IMR-90 (cell line): ENCODE measurements at regions not wholly inside any gene's neighbourhood (a gene's known extent, or its start where the extent isn't known, plus 50 kb on each side); places are given as distances from the start of the nearest gene placed in this dataset.

Experiments used
- ATAC-seq: fragments of 200-7000 bp; cut with Tn5 transposase; 2 replicates; pipeline ENCODE4 v1.9.1; 2020; ENCODE audit warnings: low read depth, mild to moderate bottlenecking, moderate library complexity
- BruUV-seq: library from RNA; stranded (reverse); fragments of 400-500 nt; replicated peaks from 2 replicates; lab custom pipeline; 2021; lab: Mats Ljungman, UMichigan
- CTCF ChIA-PET: fragments of 300-600 bp; formaldehyde crosslinking; extraction: SDS; loops from one replicate; lab custom pipeline; 2021; ENCODE audit warnings: antibody characterized with exemption; lab: Yijun Ruan, JAX
- POLR2A ChIA-PET: fragments of 300-600 bp; sonication (Branson Sonifier 250); formaldehyde crosslinking; loops from one replicate; lab custom pipeline; 2022; ENCODE audit warnings: antibody characterized with exemption; ENCODE audit not compliant: unreplicated experiment; lab: Charles Lee
- DNase-seq: peaks from one replicate; pipeline ENCODE4 v3.0.0; 2013
- H2AFZ ChIP-seq: replicated peaks from 2 replicates; pipeline ENCODE3; 2013; ENCODE audit warnings: low read length, mild to moderate bottlenecking; ENCODE audit not compliant: poor library complexity
- H2AK5ac ChIP-seq: 2 replicates; pipeline ENCODE4 v1.6.1; 2013; ENCODE audit warnings: low read depth, low read length, inconsistent platforms
- H2AK9ac ChIP-seq: replicated peaks from 2 replicates; pipeline ENCODE3; 2013; ENCODE audit warnings: mild to moderate bottlenecking, low read depth, low read length, moderate library complexity; ENCODE audit not compliant: poor library complexity
- H2BK120ac ChIP-seq: 2 replicates; pipeline ENCODE4 v1.6.1; 2013; ENCODE audit warnings: low read depth, low read length, inconsistent platforms
- H2BK15ac ChIP-seq: 3 replicates; pipeline ENCODE4 v1.6.1; 2013; ENCODE audit warnings: low read depth, low read length, inconsistent platforms
- H2BK20ac ChIP-seq: 2 replicates; pipeline ENCODE4 v1.6.1; 2013; ENCODE audit warnings: low read depth, mild to moderate bottlenecking, inconsistent platforms, low read length, moderate library complexity
- H2BK5ac ChIP-seq: 2 replicates; pipeline ENCODE4 v1.6.1; 2013; ENCODE audit warnings: mild to moderate bottlenecking, low read depth, low read length, inconsistent platforms; ENCODE audit not compliant: poor library complexity, severe bottlenecking
- H3K14ac ChIP-seq: replicated peaks from 2 replicates; pipeline ENCODE4 v1.6.1; 2013; ENCODE audit warnings: low read depth, low read length, inconsistent platforms
- H3K18ac ChIP-seq: 2 replicates; pipeline ENCODE4 v1.6.1; 2013; ENCODE audit warnings: low read depth, low read length, control low read depth
- H3K23ac ChIP-seq: 2 replicates; pipeline ENCODE4 v1.6.1; 2013; ENCODE audit warnings: low read depth, low read length, inconsistent platforms
- H3K27ac ChIP-seq: 2 replicates; pipeline ENCODE4 v1.5.1; 2013; ENCODE audit warnings: mild to moderate bottlenecking, control low read depth, low read length; ENCODE audit not compliant: insufficient read depth
- H3K27me3 ChIP-seq: 2 replicates; pipeline ENCODE4 v1.6.1; 2013; ENCODE audit warnings: low read length; ENCODE audit not compliant: control insufficient read depth, insufficient read depth
- H3K36me3 ChIP-seq: 2 replicates; pipeline ENCODE4 v1.6.1; 2013; ENCODE audit warnings: low read length, mixed read lengths; ENCODE audit not compliant: control insufficient read depth, insufficient read depth
- H3K4ac ChIP-seq: 2 replicates; pipeline ENCODE4 v1.6.1; 2013; ENCODE audit warnings: low read depth, low read length, inconsistent platforms
- H3K4me1 ChIP-seq: 2 replicates; pipeline ENCODE4 v1.6.1; 2013; ENCODE audit warnings: low read length, mixed read lengths; ENCODE audit not compliant: control insufficient read depth, insufficient read depth
- H3K4me2 ChIP-seq: 2 replicates; pipeline ENCODE4 v1.6.1; 2013; ENCODE audit warnings: low read depth, mild to moderate bottlenecking, control low read depth, low read length, moderate library complexity
- H3K4me3 ChIP-seq: 2 replicates; pipeline ENCODE4 v1.5.1; 2013; ENCODE audit warnings: low read depth, mild to moderate bottlenecking, control low read depth, low read length, moderate library complexity; ENCODE audit not compliant: insufficient read depth
- H3K56ac ChIP-seq: 2 replicates; pipeline ENCODE4 v1.6.1; 2013; ENCODE audit warnings: low read length, inconsistent platforms; ENCODE audit not compliant: insufficient read depth; ENCODE audit errors: extremely low read depth
- H3K79me1 ChIP-seq, 2 experiments: 2 replicates each; pipeline ENCODE4 v1.6.1; 2013; ENCODE audit warnings: low read length in 2 of 2, inconsistent platforms in 1 of 2, low read depth in 1 of 2
- H3K9ac ChIP-seq: 2 replicates; pipeline ENCODE4 v1.6.1; 2013; ENCODE audit warnings: low read depth, low read length, control low read depth
- H3K9me1 ChIP-seq: 2 replicates; pipeline ENCODE4 v1.6.1; 2013; ENCODE audit warnings: low read length, inconsistent platforms; ENCODE audit not compliant: insufficient read depth
- H3K9me3 ChIP-seq: 2 replicates; pipeline ENCODE4 v1.6.1; 2013; ENCODE audit warnings: low read length; ENCODE audit not compliant: control insufficient read depth, insufficient read depth
- H4K20me1 ChIP-seq: 2 replicates; pipeline ENCODE4 v1.6.1; 2013; ENCODE audit warnings: low read length, inconsistent platforms; ENCODE audit not compliant: insufficient read depth
- H4K5ac ChIP-seq: 2 replicates; pipeline ENCODE4 v1.6.1; 2013; ENCODE audit warnings: mild to moderate bottlenecking, low read depth, low read length, control low read depth
- H4K8ac ChIP-seq, 2 experiments: 2 replicates each; pipeline ENCODE4 v1.6.1; 2013; ENCODE audit warnings: low read depth in 2 of 2, low read length in 2 of 2, control low read depth in 1 of 2, inconsistent platforms in 1 of 2
- H4K91ac ChIP-seq: 2 replicates; pipeline ENCODE4 v1.6.1; 2013; ENCODE audit warnings: low read depth, low read length, inconsistent platforms; ENCODE audit not compliant: insufficient read depth
- BHLHE40 ChIP-seq: fragments of 150-350 bp; IDR thresholded peaks from 2 replicates; pipeline ENCODE4 v1.6.1; 2016; ENCODE audit warnings: mild to moderate bottlenecking, low read depth, low read length
- CEBPB ChIP-seq: IDR thresholded peaks from 2 replicates; pipeline ENCODE4 v1.6.1; 2012; ENCODE audit warnings: low read depth, low read length, improper control_type of control experiment
- CHD1 ChIP-seq: IDR thresholded peaks from 2 replicates; pipeline ENCODE4 v1.6.1; 2012; ENCODE audit warnings: low read depth, low read length, improper control_type of control experiment
- CTCF ChIP-seq: conservative IDR thresholded peaks from 2 replicates; pipeline ENCODE4 v1.5.1; 2012; ENCODE audit warnings: mild to moderate bottlenecking, low read depth, low read length, improper control_type of control experiment
- ELK1 ChIP-seq: fragments of 150-350 bp; IDR thresholded peaks from 2 replicates; pipeline ENCODE4 v1.6.1; 2016; ENCODE audit warnings: low read depth, mild to moderate bottlenecking, low read length, moderate library complexity, borderline replicate concordance
- FOS ChIP-seq: fragments of 150-350 bp; IDR thresholded peaks from 2 replicates; pipeline ENCODE4 v1.6.1; 2016; ENCODE audit warnings: low read depth, low read length
- MAFK ChIP-seq: IDR thresholded peaks from 2 replicates; pipeline ENCODE4 v1.6.1; 2012; ENCODE audit warnings: low read depth, low read length, improper control_type of control experiment
- MAZ ChIP-seq: IDR thresholded peaks from 2 replicates; pipeline ENCODE4 v1.6.1; 2012; ENCODE audit warnings: low read depth, mild to moderate bottlenecking, low read length, improper control_type of control experiment, moderate library complexity, borderline replicate concordance
- MXI1 ChIP-seq: IDR thresholded peaks from 2 replicates; pipeline ENCODE4 v1.6.1; 2012; ENCODE audit warnings: low read depth, mild to moderate bottlenecking, low read length, moderate library complexity, borderline replicate concordance
- NFE2L2 ChIP-seq: fragments of 150-350 bp; IDR thresholded peaks from 2 replicates; pipeline ENCODE4 v1.6.1; 2016; ENCODE audit warnings: low read depth, mild to moderate bottlenecking, low read length
- POLR2A ChIP-seq: IDR thresholded peaks from 2 replicates; pipeline ENCODE4 v1.6.1; 2012; ENCODE audit warnings: mild to moderate bottlenecking, low read depth, low read length
- RAD21 ChIP-seq: IDR thresholded peaks from 2 replicates; pipeline ENCODE4 v1.6.1; 2012; ENCODE audit warnings: low read length, improper control_type of control experiment
- RCOR1 ChIP-seq: IDR thresholded peaks from 2 replicates; pipeline ENCODE4 v1.6.1; 2012; ENCODE audit warnings: mild to moderate bottlenecking, low read length, improper control_type of control experiment; ENCODE audit not compliant: insufficient replicate concordance
- RFX5 ChIP-seq: IDR thresholded peaks from 2 replicates; pipeline ENCODE4 v1.8.0; 2012; ENCODE audit warnings: low read depth, mild to moderate bottlenecking, low read length, moderate library complexity
- SMC3 ChIP-seq: fragments of 150-350 bp; IDR thresholded peaks from 2 replicates; pipeline ENCODE4 v1.6.1; 2016; ENCODE audit warnings: low read depth, mild to moderate bottlenecking, antibody characterized with exemption, low read length, moderate library complexity
- WGBS, 2 experiments: methylation state at CpG; one replicate each; pipeline versions ENCODE4 v1.1.5 to v1.1.7; 2013; ENCODE audit warnings: missing lambda C conversion rate in 2 of 2; ENCODE audit not compliant: insufficient read length in 1 of 2; ENCODE audit errors: extremely low coverage in 2 of 2; 5-methylcytosine and 5-hydroxymethylcytosine counted together
- dilution Hi-C: fragments of 300-500 bp; cut with HindIII; formaldehyde crosslinking; loops from one replicate; pipeline ENCODE4 v1.14.3; 2018; ENCODE audit warnings: low sequenced_read_pairs; ENCODE audit not compliant: unreplicated experiment
- in situ Hi-C: fragments of 300-500 bp; cut with MboI; formaldehyde crosslinking; loops from 3 replicates; pipeline ENCODE4 v1.14.3; 2019; ENCODE audit warnings: low sequenced_read_pairs, inconsistent platforms, mixed read lengths
- intact Hi-C: fragments of 100-400 bp; cut with micrococcal nuclease; formaldehyde crosslinking; loops from 2 replicates; pipeline ENCODE4 v1.10.0; 2022

DNA sequence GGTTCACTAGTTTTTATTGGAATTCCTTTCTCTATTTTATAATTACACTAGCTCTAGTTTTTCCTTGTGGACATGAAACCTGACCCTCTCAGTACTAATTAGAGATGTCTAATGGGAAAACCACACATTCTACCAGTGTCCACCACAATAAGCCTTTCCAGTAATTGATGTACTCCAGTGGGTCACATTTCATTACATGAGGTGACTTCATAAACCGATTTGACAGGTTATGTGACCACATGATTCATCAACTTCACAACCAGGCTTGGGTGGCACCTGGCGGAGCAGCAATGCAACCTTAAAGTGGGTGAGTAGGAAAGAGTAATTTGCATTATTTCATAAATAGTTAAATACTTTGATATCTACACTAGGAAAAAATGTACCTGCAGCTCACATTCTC lies 284.2 kb upstream of the ADAMTS16 start:
- Histone ChIP-seq H3K4ac (no peak overlapping the region), H3K18ac (no peak overlapping the region), H3K14ac (no peak overlapping the region), H3K27me3 (no peaks in the 10 kb centered on the region), H3K4me3 (no peak overlapping the region), H3K79me1 (no peaks in the 10 kb centered on the region), H3K27ac (no peak overlapping the region), H4K91ac (no peak overlapping the region), H2AFZ (no peak overlapping the region), H3K9me1 (no peaks in the 10 kb centered on the region), H2BK15ac (no peak overlapping the region), H3K4me1 (no peaks in the 10 kb centered on the region), H3K9ac (no peak overlapping the region), H3K23ac (no peak overlapping the region), H3K4me2 (no peak overlapping the region), H3K56ac (no peak overlapping the region), H2BK5ac (no peak overlapping the region), H4K5ac (no peak overlapping the region), H2AK5ac (no peak overlapping the region), H2AK9ac (no peak overlapping the region), H3K9me3 (peaks cover 6% of the 10 kb centered on the region), H2BK20ac (no peak overlapping the region), H2BK120ac (no peak overlapping the region), H4K20me1 (no peaks in the 10 kb centered on the region), H3K36me3 (no peaks in the 10 kb centered on the region), H4K8ac (no peak overlapping the region)
- intact Hi-C loops = no loop called here
- ChIA-PET POLR2A (no interaction called here), CTCF (no interaction called here)
- TF ChIP-seq ELK1 = no peak
- TF ChIP-seq FOS = no peak
- no peak for TF ChIP-seq MAZ
- TF ChIP-seq CTCF = no peak
- TF ChIP-seq CHD1 = no peak
- no peak for TF ChIP-seq MAFK
- TF ChIP-seq CEBPB = no peak
- TF ChIP-seq BHLHE40 = no peak
- TF ChIP-seq RAD21 = no peak
- no peak for TF ChIP-seq SMC3
- TF ChIP-seq RFX5 = no peak
- TF ChIP-seq MXI1 = no peak
- no peak for TF ChIP-seq POLR2A
- TF ChIP-seq NFE2L2 = no peak
- TF ChIP-seq RCOR1 = no peak
- in situ Hi-C loops = no loop called here
- WGBS, 2 experiments = no CpG with 5 or more reads among the region's 2 CpGs
- no TSS peak for BruUV-seq
- DNase-seq (no peak), ATAC-seq (no peak)
- dilution Hi-C loops = no loop called here
